ENCODE measurements at regions not wholly inside any gene's neighbourhood (a gene's known extent, or its start where the extent isn't known, plus 50 kb on each side); places are given as distances from the start of the nearest gene placed in this dataset.

DNA sequence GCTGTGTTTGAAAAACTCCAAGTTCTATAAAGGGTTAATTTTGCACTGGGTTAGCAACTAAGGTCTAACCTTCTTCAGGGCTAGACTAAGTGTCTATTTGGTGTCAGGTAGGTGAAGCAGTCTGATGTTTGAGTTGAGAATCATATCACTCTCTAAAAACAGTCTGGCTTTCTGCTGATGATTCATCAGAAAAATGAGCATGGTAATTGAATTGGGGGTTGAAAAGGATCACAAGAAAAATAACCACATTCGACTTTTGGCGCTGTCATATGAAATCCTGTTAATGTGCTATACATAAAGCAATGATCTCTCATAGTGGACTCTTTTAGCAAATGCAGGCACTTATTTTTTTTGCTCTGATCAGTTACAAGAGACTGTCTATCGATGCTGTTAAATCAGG lies 242.2 kb upstream of the AZI2 start:
- H3K27ac ChIP-seq (ENCODE audit: low read depth, low read length, poor library complexity, severe bottlenecking): no peak overlapping the region
- no peaks in the 10 kb centered on the region for H3K79me2 ChIP-seq (ENCODE audit: insufficient read depth, low read length)
- no peak overlapping the region for H2AFZ ChIP-seq (ENCODE audit: low read length)
- H3K4me1 ChIP-seq (ENCODE audit: insufficient read depth, low read length, severe bottlenecking): no peaks in the 10 kb centered on the region
- H3K4me2 ChIP-seq (ENCODE audit: low read length): no peak overlapping the region
- H3K27me3 ChIP-seq (ENCODE audit: insufficient read depth, low read length): no peaks in the 10 kb centered on the region
- no peak overlapping the region for H3K9ac ChIP-seq (ENCODE audit: low read length)
- H4K20me1 ChIP-seq (ENCODE audit: insufficient read depth, low read length): no peaks in the 10 kb centered on the region
- TF ChIP-seq EZH2 (IDR thresholded peaks at IDR 0.05; ENCODE audit: borderline replicate concordance, low read length): no peak
- TF ChIP-seq, protein P1, sequence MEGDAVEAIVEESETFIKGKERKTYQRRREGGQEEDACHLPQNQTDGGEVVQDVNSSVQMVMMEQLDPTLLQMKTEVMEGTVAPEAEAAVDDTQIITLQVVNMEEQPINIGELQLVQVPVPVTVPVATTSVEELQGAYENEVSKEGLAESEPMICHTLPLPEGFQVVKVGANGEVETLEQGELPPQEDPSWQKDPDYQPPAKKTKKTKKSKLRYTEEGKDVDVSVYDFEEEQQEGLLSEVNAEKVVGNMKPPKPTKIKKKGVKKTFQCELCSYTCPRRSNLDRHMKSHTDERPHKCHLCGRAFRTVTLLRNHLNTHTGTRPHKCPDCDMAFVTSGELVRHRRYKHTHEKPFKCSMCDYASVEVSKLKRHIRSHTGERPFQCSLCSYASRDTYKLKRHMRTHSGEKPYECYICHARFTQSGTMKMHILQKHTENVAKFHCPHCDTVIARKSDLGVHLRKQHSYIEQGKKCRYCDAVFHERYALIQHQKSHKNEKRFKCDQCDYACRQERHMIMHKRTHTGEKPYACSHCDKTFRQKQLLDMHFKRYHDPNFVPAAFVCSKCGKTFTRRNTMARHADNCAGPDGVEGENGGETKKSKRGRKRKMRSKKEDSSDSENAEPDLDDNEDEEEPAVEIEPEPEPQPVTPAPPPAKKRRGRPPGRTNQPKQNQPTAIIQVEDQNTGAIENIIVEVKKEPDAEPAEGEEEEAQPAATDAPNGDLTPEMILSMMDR (IDR thresholded peaks at IDR 0.05; ENCODE audit: low read length): no peak
- no peaks in the 10 kb centered on the region for H3K9me3 ChIP-seq (ENCODE audit: low read length)
- no peak overlapping the region for H3K4me3 ChIP-seq (ENCODE audit: low read depth, low read length, poor library complexity, severe bottlenecking)
- H3F3A ChIP-seq (ENCODE audit: insufficient read depth, low read length): no peaks in the 10 kb centered on the region
- no peaks in the 10 kb centered on the region for H3K36me3 ChIP-seq (ENCODE audit: insufficient read depth, low read length)
- no peaks in the 10 kb centered on the region for H3K9me2 ChIP-seq (ENCODE audit: low read depth, low read length)

- H3K9me2 ChIP-seq (ENCODE audit: low read depth, low read length): no peaks in the 10 kb centered on the region
- no peak overlapping the region for H3K4me2 ChIP-seq (ENCODE audit: low read length)
- H3F3A ChIP-seq (ENCODE audit: insufficient read depth, low read length): no peaks in the 10 kb centered on the region
- no peak overlapping the region for H3K27ac ChIP-seq (ENCODE audit: low read depth, low read length, poor library complexity, severe bottlenecking)
- H3K9ac ChIP-seq (ENCODE audit: low read length): no peak overlapping the region
- no peaks in the 10 kb centered on the region for H3K9me3 ChIP-seq (ENCODE audit: low read length)
- H4K20me1 ChIP-seq (ENCODE audit: insufficient read depth, low read length): no peaks in the 10 kb centered on the region
- H3K79me2 ChIP-seq (ENCODE audit: insufficient read depth, low read length): no peaks in the 10 kb centered on the region
- H2AFZ ChIP-seq (ENCODE audit: low read length): no peak overlapping the region
- TF ChIP-seq, protein P1 (IDR thresholded peaks at IDR 0.05; ENCODE audit: low read length): no peak
- no peak for TF ChIP-seq EZH2 (IDR thresholded peaks at IDR 0.05; ENCODE audit: borderline replicate concordance, low read length)
- H3K4me1 ChIP-seq (ENCODE audit: insufficient read depth, low read length, severe bottlenecking): no peaks in the 10 kb centered on the region
- H3K27me3 ChIP-seq (ENCODE audit: insufficient read depth, low read length): no peaks in the 10 kb centered on the region
- H3K4me3 ChIP-seq (ENCODE audit: low read depth, low read length, poor library complexity, severe bottlenecking): no peak overlapping the region
- no peaks in the 10 kb centered on the region for H3K36me3 ChIP-seq (ENCODE audit: insufficient read depth, low read length)
Measured at GRCh38 chr3:28595372-28595771, 246.7 kb upstream of the AZI2 start.

DNA sequence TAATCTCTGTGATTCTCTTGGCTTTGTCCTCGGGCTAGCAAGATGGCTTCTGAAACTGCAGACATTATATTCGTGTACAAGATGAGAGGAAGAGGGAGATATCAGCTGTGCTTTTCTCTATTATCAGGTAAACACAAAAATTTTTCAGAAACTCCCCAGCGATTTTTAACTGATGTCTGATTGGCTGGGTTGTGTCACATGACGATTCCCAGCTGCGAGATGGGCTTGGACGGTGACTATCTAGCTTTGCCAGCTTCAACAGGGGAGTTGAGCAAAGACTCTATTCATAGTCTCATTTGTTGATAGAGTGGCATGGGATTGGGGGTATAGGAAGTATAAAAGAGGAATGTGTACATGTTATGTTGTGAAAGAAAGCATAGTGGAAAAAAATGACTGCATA lies 248.8 kb upstream of the AZI2 start:
- TF ChIP-seq, protein P1 (IDR thresholded peaks at IDR 0.05; ENCODE audit: low read length): no peak
- no peak for TF ChIP-seq EZH2 (IDR thresholded peaks at IDR 0.05; ENCODE audit: borderline replicate concordance, low read length)

More for the DNA sequence above, 248.8 kb upstream of the AZI2 start:
- H3K4me3 ChIP-seq (ENCODE audit: low read depth, low read length, poor library complexity, severe bottlenecking): no peak overlapping the region
- H3K79me2 ChIP-seq (ENCODE audit: insufficient read depth, low read length): no peaks in the 10 kb centered on the region
- H3K9me3 ChIP-seq (ENCODE audit: low read length): no peaks in the 10 kb centered on the region
- no peaks in the 10 kb centered on the region for H3K4me1 ChIP-seq (ENCODE audit: insufficient read depth, low read length, severe bottlenecking)
- H3K9me2 ChIP-seq (ENCODE audit: low read depth, low read length): no peaks in the 10 kb centered on the region
- H3K4me2 ChIP-seq (ENCODE audit: low read length): no peak overlapping the region
- H3F3A ChIP-seq (ENCODE audit: insufficient read depth, low read length): no peaks in the 10 kb centered on the region
- H3K36me3 ChIP-seq (ENCODE audit: insufficient read depth, low read length): no peaks in the 10 kb centered on the region
- no peaks in the 10 kb centered on the region for H3K27me3 ChIP-seq (ENCODE audit: insufficient read depth, low read length)
- no peak overlapping the region for H2AFZ ChIP-seq (ENCODE audit: low read length)
- no peaks in the 10 kb centered on the region for H4K20me1 ChIP-seq (ENCODE audit: insufficient read depth, low read length)
- H3K27ac ChIP-seq (ENCODE audit: low read depth, low read length, poor library complexity, severe bottlenecking): no peak overlapping the region
- H3K9ac ChIP-seq (ENCODE audit: low read length): no peak overlapping the region
